Smooth muscle cell (in vitro differentiated cells): ENCODE measurements at regions not wholly inside any gene's neighbourhood (a gene's known extent, or its start where the extent isn't known, plus 50 kb on each side); places are given as distances from the start of the nearest gene placed in this dataset.
A peak's percentile ranks its signal among the peaks of the same experiment; 100 is the strongest.

Experiments
- DNase-seq: peaks from one replicate; lab custom pipeline; 2025; ENCODE audit not compliant: unreplicated experiment; lab: John Stamatoyannopoulos, UW
- H2AFZ ChIP-seq: fragments of 200-600 bp; sonication (generic); 2 replicates; pipeline ENCODE4 v1.6.0; 2016; ENCODE audit warnings: antibody characterized with exemption, low read depth, mild to moderate bottlenecking
- H3F3A ChIP-seq: fragments of 200-600 bp; sonication (generic); 2 replicates; pipeline ENCODE4 v1.6.0; 2017; ENCODE audit warnings: antibody characterized with exemption, low read depth
- H3K27ac ChIP-seq: fragments of 200-600 bp; sonication (generic); 2 replicates; pipeline ENCODE4 v1.5.1; 2016; ENCODE audit warnings: low read depth, mild to moderate bottlenecking
- H3K27me3 ChIP-seq: fragments of 200-600 bp; sonication (generic); 2 replicates; pipeline ENCODE4 v1.6.1; 2016; ENCODE audit warnings: low read depth, mild to moderate bottlenecking
- H3K36me3 ChIP-seq: fragments of 200-600 bp; sonication (generic); 2 replicates; pipeline ENCODE4 v1.5.1; 2016; ENCODE audit warnings: low read depth
- H3K4me1 ChIP-seq: fragments of 200-600 bp; sonication (generic); 2 replicates; pipeline ENCODE4 v1.5.1; 2016; ENCODE audit warnings: low read depth
- H3K4me2 ChIP-seq: fragments of 200-600 bp; sonication (generic); 2 replicates; pipeline ENCODE4 v1.6.0; 2016; ENCODE audit warnings: mild to moderate bottlenecking
- H3K4me3 ChIP-seq: fragments of 200-600 bp; sonication (generic); 2 replicates; pipeline ENCODE4 v1.5.1; 2016; ENCODE audit warnings: mild to moderate bottlenecking
- H3K79me2 ChIP-seq: fragments of 200-600 bp; sonication (generic); 2 replicates; pipeline ENCODE4 v1.6.0; 2016; ENCODE audit warnings: low read depth, mild to moderate bottlenecking
- H3K9ac ChIP-seq: fragments of 200-600 bp; sonication (generic); 2 replicates; pipeline ENCODE4 v1.6.0; 2016; ENCODE audit warnings: low read depth
- H3K9me3 ChIP-seq: fragments of 200-600 bp; sonication (generic); replicated peaks from 2 replicates; pipeline ENCODE4 v1.5.1; 2016; ENCODE audit warnings: low read depth
- H4K20me1 ChIP-seq: fragments of 200-600 bp; sonication (generic); 2 replicates; pipeline ENCODE4 v1.6.0; 2016; ENCODE audit warnings: low read depth
- WGBS: methylation state at CpG from one replicate; pipeline ENCODE4 v1.1.7; 2016; ENCODE audit warnings: low lambda C conversion rate; 5-methylcytosine and 5-hydroxymethylcytosine counted together
- TF ChIP-seq, protein P1 (sequence below): fragments of 200-600 bp; sonication (generic); IDR thresholded peaks from 2 replicates; pipeline ENCODE4 v1.5.1; 2017; ENCODE audit warnings: borderline replicate concordance, mild to moderate bottlenecking, antibody characterized with exemption; ENCODE audit not compliant: insufficient read depth, poor library complexity, severe bottlenecking

DNA sequence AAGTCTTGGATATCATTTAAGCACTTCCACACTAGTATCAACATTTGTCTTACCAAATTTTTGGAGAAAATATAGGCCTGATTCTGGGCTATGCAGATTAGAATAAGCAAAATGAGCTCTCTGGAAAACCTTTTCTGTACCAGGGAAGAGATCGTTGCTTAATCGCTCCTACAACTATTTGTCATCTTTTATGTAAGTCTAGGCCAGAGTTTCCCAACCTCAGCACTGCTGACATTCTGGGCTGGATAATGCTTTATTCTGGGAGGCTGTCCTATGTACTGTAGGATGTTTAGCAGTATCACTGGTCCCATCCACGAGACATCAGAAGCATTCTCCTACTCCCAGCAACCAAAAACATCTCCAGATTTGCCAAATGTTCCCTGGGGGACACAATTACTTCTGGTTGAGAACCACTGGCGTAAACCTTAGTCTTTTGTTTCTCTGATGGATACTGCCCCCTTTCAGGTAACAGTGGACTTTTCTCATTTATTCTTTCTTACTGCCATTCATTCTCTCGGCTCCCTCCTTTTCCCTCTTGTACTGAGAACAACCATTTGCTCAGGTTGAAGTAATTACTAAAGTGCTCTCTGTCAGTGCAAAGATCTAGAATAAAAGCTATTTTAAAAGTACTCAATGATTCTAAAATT lies 316.9 kb upstream of the E2F7 start:
- no peak overlapping the region for H3K27ac ChIP-seq
- H4K20me1 ChIP-seq: no peaks in the 10 kb centered on the region
- peaks cover 13% of the 10 kb centered on the region for H3K4me1 ChIP-seq
- H3K9ac ChIP-seq: no peak overlapping the region
- H3F3A ChIP-seq: peaks cover 4% of the 10 kb centered on the region
- WGBS: 82% methylated on average over 5 of the region's 5 CpGs
- H3K79me2 ChIP-seq: no peaks in the 10 kb centered on the region
- H3K36me3 ChIP-seq: no peaks in the 10 kb centered on the region
- no peaks in the 10 kb centered on the region for H3K27me3 ChIP-seq
- H3K4me3 ChIP-seq: no peak overlapping the region
- no peak for DNase-seq
- no peaks in the 10 kb centered on the region for H3K9me3 ChIP-seq
- H2AFZ ChIP-seq: no peak overlapping the region
- TF ChIP-seq, protein P1, sequence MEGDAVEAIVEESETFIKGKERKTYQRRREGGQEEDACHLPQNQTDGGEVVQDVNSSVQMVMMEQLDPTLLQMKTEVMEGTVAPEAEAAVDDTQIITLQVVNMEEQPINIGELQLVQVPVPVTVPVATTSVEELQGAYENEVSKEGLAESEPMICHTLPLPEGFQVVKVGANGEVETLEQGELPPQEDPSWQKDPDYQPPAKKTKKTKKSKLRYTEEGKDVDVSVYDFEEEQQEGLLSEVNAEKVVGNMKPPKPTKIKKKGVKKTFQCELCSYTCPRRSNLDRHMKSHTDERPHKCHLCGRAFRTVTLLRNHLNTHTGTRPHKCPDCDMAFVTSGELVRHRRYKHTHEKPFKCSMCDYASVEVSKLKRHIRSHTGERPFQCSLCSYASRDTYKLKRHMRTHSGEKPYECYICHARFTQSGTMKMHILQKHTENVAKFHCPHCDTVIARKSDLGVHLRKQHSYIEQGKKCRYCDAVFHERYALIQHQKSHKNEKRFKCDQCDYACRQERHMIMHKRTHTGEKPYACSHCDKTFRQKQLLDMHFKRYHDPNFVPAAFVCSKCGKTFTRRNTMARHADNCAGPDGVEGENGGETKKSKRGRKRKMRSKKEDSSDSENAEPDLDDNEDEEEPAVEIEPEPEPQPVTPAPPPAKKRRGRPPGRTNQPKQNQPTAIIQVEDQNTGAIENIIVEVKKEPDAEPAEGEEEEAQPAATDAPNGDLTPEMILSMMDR: no peak
- H3K4me2 ChIP-seq: no peak overlapping the region

DNA sequence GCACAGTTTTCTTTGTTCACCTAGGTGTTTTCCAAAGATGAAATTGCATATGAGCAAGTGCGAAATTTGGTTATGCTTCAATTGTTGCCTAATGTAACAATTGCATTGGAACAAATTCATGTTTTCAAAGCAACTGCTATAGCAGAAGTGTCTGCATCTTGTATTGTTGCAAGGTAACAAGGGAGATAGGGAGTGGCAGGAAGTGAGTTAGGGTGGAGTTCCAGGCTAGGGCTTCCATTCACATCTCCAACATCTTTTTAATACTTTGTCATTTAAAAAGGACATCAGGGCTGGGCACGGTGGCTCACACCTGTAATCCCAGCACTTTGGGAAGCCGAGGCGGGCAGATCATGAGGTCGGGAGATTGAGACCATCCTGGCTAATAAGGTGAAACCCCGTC lies 312.3 kb upstream of the E2F7 start:
- no peaks in the 10 kb centered on the region for H4K20me1 ChIP-seq
- no peak overlapping the region for H3K27ac ChIP-seq
- DNase-seq: no peak
- no peaks in the 10 kb centered on the region for H3K27me3 ChIP-seq
- H3K4me3 ChIP-seq: no peak overlapping the region
- peaks cover 9% of the 10 kb centered on the region for H3K4me1 ChIP-seq
- no peak overlapping the region for H2AFZ ChIP-seq
- peaks cover 4% of the 10 kb centered on the region for H3F3A ChIP-seq
- no peaks in the 10 kb centered on the region for H3K9me3 ChIP-seq
- no peaks in the 10 kb centered on the region for H3K79me2 ChIP-seq
- H3K9ac ChIP-seq: no peak overlapping the region
- TF ChIP-seq, protein P1: no peak
- H3K4me2 ChIP-seq: no peak overlapping the region
- 92% methylated on average over 6 of the region's 6 CpGs for WGBS
- H3K36me3 ChIP-seq: no peaks in the 10 kb centered on the region

DNA sequence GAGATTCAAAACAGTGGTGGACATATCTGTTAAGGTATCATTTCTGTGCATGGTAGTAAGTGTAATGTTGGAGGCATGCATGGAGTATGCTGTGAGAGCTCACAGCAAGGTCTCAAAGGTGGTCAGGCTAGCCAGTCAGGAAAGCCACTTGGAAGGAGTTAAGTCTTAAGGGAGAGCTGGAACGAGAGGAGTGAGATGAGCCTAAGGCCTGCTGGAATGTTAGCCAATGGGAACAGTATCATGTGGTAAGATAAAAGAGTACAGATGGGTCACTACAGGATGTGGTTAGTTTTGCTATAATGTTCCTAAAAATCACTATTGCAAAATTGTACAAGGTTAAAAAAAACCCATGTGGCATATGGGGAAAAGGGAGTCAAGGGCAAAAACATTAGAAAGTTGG lies 311.7 kb upstream of the E2F7 start:
- peak overlapping the region; percentile 52 for H3K27ac ChIP-seq
- no peak overlapping the region for H3K4me3 ChIP-seq
- no peaks in the 10 kb centered on the region for H4K20me1 ChIP-seq
- no peaks in the 10 kb centered on the region for H3K79me2 ChIP-seq
- no peak overlapping the region for H3K9ac ChIP-seq
- no peaks in the 10 kb centered on the region for H3K36me3 ChIP-seq
- peaks cover 5% of the 10 kb centered on the region for H3K4me1 ChIP-seq
- 29% methylated on average over 1 of the region's 1 CpG for WGBS
- no peaks in the 10 kb centered on the region for H3K9me3 ChIP-seq
- no peaks in the 10 kb centered on the region for H3K27me3 ChIP-seq
- H3K4me2 ChIP-seq: peak overlapping the region; percentile 51
- TF ChIP-seq, protein P1: no peak
- DNase-seq: no peak
- H3F3A ChIP-seq: no peaks in the 10 kb centered on the region
- no peak overlapping the region for H2AFZ ChIP-seq

DNA sequence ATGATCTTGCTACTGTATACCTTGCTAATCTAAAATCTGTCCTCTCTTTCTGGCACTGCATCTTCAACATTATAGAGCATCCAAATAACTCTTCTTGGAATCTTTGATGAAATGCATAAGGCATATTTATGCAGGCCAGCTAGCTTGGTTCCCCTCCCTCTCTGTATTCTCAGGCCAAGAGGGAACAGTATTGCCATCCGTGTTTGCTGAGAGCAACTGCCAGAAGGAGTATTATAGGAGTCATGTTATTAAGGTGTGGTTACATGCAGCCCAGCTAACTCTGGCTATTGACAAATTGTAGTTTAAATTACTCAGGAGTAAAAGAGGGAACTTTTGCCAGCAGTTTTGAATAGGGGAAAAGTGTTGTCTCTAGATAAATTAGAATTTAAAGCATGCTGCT lies 309.3 kb upstream of the E2F7 start:
- H3K4me2 ChIP-seq: no peak overlapping the region
- no peaks in the 10 kb centered on the region for H3K79me2 ChIP-seq
- no peaks in the 10 kb centered on the region for H3F3A ChIP-seq
- H3K4me3 ChIP-seq: no peak overlapping the region
- H3K27me3 ChIP-seq: no peaks in the 10 kb centered on the region
- TF ChIP-seq, protein P1: no peak
- H3K4me1 ChIP-seq: peaks cover 5% of the 10 kb centered on the region
- no peak overlapping the region for H3K9ac ChIP-seq
- H3K9me3 ChIP-seq: no peaks in the 10 kb centered on the region
- WGBS: 76% methylated on average over 1 of the region's 1 CpG
- DNase-seq: no peak
- no peak overlapping the region for H2AFZ ChIP-seq
- H3K36me3 ChIP-seq: no peaks in the 10 kb centered on the region
- no peaks in the 10 kb centered on the region for H4K20me1 ChIP-seq
- H3K27ac ChIP-seq: no peak overlapping the region
